Kidney epithelial cell (primary cell): ENCODE measurements at regions not wholly inside any gene's neighbourhood (a gene's known extent, or its start where the extent isn't known, plus 50 kb on each side); places are given as distances from the start of the nearest gene placed in this dataset.

Experiments used
- DNase-seq: peaks from one replicate; pipeline ENCODE4 v3.0.0-alpha.2; 2010; ENCODE audit warnings: low read depth
- H3K27me3 ChIP-seq: 2 replicates; pipeline ENCODE4 v1.6.0; 2011; ENCODE audit warnings: low read length; ENCODE audit not compliant: control insufficient read depth, insufficient read depth
- H3K36me3 ChIP-seq: 2 replicates; pipeline ENCODE4 v1.5.1; 2011; ENCODE audit warnings: low read length; ENCODE audit not compliant: control insufficient read depth, insufficient read depth
- H3K4me3 ChIP-seq: 2 replicates; pipeline ENCODE4 v1.5.1; 2011; ENCODE audit warnings: low read depth, mild to moderate bottlenecking, control low read depth, low read length
- CTCF ChIP-seq: IDR thresholded peaks from 2 replicates; pipeline ENCODE4 v1.5.1; 2011; ENCODE audit warnings: mild to moderate bottlenecking, moderate library complexity, low read length, control low read depth, inconsistent platforms; ENCODE audit not compliant: insufficient read depth, poor library complexity, severe bottlenecking

GRCh38 chr11:8858808-8859207, 52.2 kb upstream of the AKIP1 start:
- H3K4me3 ChIP-seq, result no peak overlapping the region
- no peak for DNase-seq
- no peak for TF ChIP-seq CTCF
- no peaks in the 10 kb centered on the region for H3K36me3 ChIP-seq
- H3K27me3 ChIP-seq, result no peaks in the 10 kb centered on the region
